ENCODE measurements at regions not wholly inside any gene's neighbourhood (a gene's known extent, or its start where the extent isn't known, plus 50 kb on each side); places are given as distances from the start of the nearest gene placed in this dataset.
"Not testable (repeated sequence)": the region's sequence is repeated elsewhere in the genome, so short reads cannot be mapped to it uniquely, and the experiment has no call there.

GRCh38 chr11:38582151-38582550 is 1984.1 kb upstream of the RAG2 start:
- DNase-seq (ENCODE audit: low read depth) = no peak

- no peak for DNase-seq (ENCODE audit: low read depth)
These were observed 1979.7 kb upstream of the RAG2 start for GRCh38 chr11:38577769-38578168.

GRCh38 chr11:38562562-38562961 is 1964.5 kb upstream of the RAG2 start:
- no peak for DNase-seq (ENCODE audit: low read depth)

DNA sequence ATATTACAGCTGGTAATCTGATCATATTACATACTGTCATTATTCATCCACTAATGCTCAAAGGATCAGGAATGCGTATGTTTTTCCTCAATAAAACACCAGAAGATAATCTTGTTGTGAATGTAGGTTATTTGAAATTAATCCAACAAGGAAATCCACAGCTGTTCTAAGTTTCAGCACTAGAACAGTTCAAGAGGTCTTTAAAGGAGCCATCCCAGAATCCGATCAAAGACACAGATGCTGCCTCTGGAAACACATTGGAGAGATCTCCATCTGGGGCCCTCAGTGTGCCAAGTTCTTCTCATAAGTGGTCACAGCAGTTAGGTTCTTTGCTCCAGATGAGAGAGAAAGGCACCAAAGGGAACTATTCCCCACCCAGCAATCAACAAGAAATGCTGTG is 1955.1 kb upstream of the RAG2 start:
- no peak for DNase-seq (ENCODE audit: low read depth)

GRCh38 chr11:38547462-38547861 is 1949.4 kb upstream of the RAG2 start:
- DNase-seq (ENCODE audit: low read depth) = no peak

- no peak for DNase-seq (ENCODE audit: low read depth)
These were observed 1946.0 kb upstream of the RAG2 start for GRCh38 chr11:38543986-38544385.

DNA sequence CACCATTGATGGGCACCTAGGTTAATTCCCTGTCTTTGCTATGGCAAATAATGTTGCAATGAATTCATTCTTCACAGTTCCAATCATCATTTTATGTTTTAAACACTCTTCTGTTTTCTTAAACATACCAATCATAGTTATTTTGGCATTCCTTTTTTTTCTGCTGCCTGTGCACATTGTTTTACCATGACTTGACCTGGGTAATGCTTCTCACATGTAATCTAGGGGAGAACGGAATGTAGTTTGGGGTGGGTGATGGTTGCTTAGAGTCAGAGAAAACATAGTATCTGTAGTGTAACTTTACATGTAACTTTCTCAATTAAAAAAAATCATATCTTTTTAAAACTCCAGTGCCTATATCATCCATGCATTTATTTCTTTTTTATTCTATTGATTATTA is 1945.3 kb upstream of the RAG2 start:
- DNase-seq (ENCODE audit: low read depth) = no peak

DNA sequence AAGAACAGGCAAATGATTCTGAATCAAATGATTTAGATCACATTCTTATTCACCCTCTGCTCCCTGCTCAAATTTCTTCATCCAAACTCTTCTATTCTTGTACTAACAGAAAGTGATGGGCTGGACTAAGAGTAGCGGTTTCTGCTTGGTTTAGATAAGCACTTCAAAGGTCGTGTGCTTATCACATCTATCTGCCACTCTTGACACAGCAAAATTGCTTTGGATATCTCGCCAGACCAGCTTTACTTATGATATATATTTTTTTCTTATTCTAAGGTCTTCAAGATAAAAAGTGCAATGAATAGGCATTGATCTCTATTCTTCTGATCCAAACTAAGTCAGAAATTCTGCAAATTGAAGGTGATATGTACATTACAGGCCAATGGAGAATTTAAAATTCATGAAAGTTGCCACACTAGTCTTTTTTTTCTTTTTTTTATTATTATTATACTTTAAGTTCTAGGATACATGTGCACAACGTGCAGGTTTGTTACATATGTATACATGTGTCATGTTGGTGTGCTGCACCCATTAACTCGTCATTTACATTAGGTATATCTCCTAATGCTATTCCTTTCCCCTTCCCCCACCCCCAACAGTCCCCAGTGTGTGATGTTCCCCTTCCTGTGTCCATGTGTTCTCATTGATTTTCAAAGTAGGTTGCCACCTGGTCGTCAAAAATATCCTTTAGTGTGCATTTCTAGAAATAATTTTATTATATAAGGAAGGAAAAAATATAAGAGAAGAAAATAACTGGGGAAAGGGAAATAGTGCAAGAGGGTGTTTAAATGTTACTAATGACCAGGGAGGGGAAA is 1941.0 kb upstream of the RAG2 start:
- no peak for DNase-seq (ENCODE audit: low read depth)

DNA sequence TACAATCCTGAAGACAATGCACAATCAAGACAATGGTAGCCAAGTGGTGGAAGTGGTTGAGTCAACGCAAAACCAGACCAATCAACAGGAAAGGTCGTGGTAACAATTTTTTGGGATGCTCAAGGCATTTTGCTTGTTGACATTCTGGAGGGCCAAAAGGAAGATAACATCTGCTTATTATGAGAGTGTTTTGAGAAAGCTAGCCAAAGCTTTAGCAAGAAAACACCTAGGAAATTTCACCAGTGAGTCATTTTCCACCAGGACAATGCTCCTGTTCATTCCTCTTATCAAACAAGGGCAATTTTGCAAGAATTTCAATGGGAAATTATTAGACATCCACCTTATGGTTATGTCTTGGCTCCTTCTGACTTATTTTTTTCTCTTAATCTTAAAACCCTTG is 1932.2 kb upstream of the RAG2 start:
- DNase-seq (ENCODE audit: low read depth) = no peak

DNA sequence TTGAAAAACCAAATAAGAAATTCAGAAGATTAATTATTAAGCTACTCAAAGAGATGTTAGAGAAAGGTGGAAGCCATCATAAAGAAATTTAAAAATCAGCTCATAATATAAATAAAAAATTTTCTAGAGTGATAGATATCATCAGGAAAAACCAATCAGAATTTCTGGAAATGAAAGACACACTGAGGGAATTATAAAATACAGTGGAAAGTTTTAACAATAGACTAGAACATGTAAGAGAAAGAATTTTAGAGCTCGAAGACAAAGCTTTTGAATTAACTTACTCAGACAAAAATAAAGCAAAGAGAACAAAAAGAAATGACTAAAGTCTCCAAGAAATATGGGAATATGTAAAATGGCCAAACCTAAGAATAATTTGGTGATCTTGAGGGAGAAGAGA is 1926.9 kb upstream of the RAG2 start:
- DNase-seq (ENCODE audit: low read depth) = no peak

DNA sequence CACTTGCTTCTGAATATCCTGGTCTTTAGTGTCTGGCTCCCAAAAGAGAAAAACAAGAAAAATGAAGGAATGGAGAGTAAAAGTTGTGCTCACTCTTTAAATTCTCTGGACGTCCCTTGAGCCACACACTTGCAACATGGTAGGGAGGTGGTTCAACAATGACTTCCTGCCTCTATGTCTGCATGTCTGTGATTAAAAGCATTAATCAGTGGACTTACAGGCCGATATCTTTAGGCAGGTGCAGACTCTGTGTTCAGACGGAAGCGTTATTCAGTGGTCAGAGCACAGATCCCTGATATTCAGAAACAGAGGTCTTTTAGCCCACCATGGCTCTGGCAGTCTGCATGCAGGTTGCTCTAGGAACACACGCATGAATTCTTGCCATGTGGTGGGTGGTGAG is 1920.0 kb upstream of the RAG2 start:
- DNase-seq (ENCODE audit: low read depth) = no peak

DNA sequence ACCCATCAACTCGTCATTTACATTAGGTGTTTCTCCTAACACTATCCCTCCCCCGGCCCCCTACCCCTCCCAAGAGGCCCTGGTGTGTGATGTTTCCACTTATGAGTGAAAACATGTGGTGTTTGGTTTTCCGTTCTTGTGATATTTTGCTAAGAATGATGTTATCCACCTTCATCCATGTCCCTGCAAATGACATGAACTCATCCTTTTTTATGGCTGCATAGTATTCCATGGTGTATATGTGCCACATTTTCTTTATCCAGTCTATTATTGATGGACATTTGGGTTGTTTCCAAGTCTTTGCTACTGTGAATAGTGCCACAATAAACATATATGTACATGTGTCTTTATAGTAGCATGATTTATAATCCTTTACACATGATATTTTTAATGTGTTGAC is 1914.8 kb upstream of the RAG2 start:
- DNase-seq (ENCODE audit: low read depth) = not testable (repeated sequence)

DNA sequence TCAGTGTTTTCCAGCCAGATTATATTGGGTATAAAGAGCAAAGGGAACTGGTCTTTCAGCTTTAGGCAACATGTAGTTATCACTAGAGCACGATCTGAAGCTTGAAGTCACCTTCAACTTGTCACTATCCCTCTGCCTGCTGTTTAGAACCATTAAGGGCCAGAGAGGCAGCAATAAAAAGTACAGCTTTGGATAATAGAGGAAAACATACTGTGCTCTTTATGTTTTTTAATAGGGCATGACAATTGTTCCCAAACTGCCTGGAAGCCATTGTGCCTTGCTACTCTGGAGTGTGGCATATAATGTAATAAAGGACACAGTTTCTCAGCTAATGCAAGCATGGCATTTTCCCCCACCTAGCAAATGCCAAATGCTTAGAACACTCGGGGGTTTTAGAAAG is 1912.0 kb upstream of the RAG2 start:
- DNase-seq (ENCODE audit: low read depth) = no peak

GRCh38 chr11:38503876-38504275 is 1905.8 kb upstream of the RAG2 start:
- DNase-seq (ENCODE audit: low read depth) = no peak

- DNase-seq (ENCODE audit: low read depth) = no peak
These were observed 1900.7 kb upstream of the RAG2 start for GRCh38 chr11:38498721-38499120.

GRCh38 chr11:38491986-38492385 is 1894.0 kb upstream of the RAG2 start:
- no peak for DNase-seq (ENCODE audit: low read depth)

DNA sequence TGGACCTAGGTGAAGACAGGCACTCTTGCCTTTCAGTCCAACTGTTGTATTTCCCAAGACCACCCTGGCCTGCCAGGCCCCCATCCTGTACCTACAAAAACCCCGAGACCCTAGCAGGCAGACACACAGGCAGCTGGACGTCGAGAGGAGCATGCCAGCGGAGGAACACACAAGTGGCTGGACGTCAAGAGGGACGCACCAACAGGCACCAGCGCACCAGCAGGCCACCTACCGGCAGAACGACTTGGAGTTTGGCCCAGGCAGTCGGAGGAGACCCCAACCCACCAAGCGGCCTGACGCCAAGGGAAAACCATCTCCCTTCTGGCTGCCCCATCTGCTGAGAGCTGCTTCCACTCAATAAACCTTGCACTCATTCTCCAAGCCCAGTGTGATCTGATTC is 1883.4 kb upstream of the RAG2 start:
- no peak for DNase-seq (ENCODE audit: low read depth)

DNA sequence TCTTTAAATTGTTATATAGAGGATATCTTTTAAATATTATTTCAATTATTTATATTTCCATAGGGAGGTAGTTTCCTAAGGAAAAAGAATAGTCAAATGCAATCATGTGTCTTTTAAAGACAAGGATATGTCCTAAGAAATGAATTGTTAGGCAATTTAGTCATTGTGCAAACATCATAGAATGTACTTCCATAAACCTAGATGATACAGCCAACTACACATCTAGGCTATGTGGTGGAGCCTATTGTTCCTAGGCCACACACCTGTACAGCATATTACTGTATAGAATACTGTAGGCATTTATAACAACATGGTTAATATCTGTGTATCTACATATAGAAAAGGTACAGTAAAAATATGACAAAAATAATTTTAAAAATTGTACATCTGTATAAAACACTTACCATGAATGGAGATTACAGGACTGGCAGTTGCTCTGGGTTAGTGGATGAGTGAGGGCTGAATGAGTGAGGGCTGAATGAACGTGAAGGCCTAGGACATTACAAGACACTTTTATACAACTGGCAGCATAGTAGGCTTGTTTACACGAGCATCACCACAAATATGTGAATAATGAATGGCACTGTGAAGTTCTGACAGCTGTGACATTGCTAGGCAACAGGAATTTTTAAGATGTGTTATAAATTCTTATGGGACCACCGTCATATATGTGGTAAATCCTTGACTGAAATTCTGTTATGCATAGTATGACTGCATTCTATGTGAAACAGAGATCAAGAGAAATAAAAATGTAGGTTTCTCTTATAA is 1879.0 kb upstream of the RAG2 start:
- DNase-seq (ENCODE audit: low read depth) = no peak

DNA sequence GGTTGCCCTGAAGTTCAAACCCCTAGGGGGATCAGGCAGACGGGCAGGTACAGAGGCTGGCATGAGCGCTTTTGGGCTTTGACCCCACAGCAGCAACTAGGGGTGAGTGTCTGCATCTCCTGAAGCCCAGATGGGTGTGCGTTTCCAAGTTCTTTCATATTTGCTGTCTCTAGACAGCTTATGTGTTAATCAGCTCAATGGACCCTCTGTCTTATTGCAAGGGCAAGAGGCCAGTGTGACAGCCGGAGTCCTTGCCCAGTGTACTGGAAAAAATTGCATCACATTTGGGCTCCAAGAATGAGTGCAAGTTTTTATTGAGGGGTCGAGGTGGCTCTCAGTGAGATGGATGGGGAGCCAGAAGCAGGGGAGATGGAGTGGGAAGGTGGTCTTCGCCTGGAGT is 1863.7 kb upstream of the RAG2 start:
- no peak for DNase-seq (ENCODE audit: low read depth)

- no peak for DNase-seq (ENCODE audit: low read depth)
These were observed 1862.9 kb upstream of the RAG2 start for GRCh38 chr11:38460896-38461295.

DNA sequence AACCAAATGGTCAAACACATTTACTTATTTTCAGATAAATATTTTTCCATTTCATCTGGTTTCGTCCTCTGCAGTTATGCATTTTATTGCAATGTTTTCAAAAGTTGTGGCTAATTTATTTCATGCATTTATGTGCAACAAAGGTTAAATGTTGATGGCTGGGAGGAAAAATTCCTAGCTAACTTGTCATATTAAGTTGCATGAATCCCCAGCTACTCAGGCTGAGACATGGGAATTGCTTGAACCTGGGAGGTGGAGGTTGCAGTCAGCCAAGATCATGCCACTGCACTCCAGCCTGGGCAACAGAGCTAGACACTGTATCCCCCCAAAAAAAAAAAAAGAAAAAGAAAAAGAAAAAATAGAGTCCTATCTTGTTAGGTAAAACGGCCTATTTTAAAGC is 1862.4 kb upstream of the RAG2 start:
- DNase-seq (ENCODE audit: low read depth) = no peak

DNA sequence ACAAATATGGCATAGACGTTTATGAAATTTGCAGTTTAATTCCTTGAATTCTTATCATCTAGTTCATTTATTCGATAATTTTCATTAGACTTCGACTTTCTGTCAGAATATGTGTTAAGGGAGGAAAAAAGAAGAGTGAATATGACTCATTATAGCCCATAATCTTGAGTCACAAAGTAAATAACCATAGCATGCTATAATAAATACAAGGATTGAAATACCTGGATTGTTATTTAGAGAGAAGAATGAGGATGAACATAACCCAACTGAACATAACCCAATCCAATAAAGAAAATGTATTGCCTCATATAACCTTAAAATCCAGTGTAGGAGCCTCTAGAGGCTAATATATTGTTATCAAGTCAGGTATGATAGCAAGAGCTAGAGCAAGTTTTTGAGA is 1858.3 kb upstream of the RAG2 start:
- DNase-seq (ENCODE audit: low read depth) = no peak

DNA sequence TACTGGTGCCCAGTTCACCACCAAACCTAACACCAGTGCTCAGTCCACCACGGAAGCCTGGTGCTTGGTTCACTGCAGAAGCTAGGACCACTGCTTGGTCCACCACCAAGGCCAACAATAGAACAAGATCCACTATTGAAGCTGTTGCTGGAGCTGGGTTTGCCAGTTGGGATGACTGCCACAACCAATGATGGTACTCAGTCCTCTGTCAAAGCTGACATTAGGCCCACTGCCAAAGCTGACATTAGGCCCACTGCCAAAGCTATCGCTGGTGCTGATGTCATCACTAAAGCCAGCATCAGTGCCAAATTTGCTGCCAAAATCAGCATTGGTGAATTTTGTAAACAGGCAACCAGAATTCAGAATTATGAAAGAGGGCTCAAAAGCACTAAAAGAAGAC is 1850.2 kb upstream of the RAG2 start:
- DNase-seq (ENCODE audit: low read depth) = no peak

GRCh38 chr11:38446336-38446735 is 1848.3 kb upstream of the RAG2 start:
- DNase-seq (ENCODE audit: low read depth) = no peak

All from T-helper 22 cell (primary cell).